ENCODE measurements at regions not wholly inside any gene's neighbourhood (a gene's known extent, or its start where the extent isn't known, plus 50 kb on each side); places are given as distances from the start of the nearest gene placed in this dataset.
A peak's percentile ranks its signal among the peaks of the same experiment; 100 is the strongest.

DNA sequence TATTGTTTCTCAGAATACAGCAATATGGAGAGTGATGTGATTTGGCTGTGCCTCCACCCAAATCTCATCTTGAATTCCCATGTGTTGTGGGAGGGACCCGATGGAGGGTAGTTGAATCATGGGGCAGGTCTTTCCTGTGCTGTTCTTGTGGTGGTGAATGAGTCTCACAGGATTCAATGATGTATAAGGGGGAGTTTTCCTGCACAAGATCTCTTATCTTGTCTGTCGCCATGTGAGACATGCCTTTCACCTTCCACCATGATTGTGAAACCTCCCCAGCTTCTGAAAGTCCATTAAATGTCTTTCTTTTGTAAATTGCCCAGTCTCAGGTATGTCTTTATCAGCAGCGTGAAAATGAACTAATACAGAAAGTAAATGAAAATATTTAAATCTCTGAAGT lies 234.8 kb upstream of the TENT5A start:
- Histone ChIP-seq H3K79me2 (ENCODE audit: control insufficient read depth, insufficient read depth, low read length) (no peaks in the 10 kb centered on the region), H3K4me3 (replicated peaks in 1 of 3; ENCODE audit: insufficient read depth in 1 of 3, low read depth in 1 of 3, low read length in 3 of 3) (no peak overlapping the region), H4K20me1 (replicated peaks; ENCODE audit: control insufficient read depth, extremely low read depth, insufficient read depth, low read length) (no peaks in the 10 kb centered on the region), H3K4me2 (ENCODE audit: insufficient read depth, low read length) (no peak overlapping the region), H3K9me1 (replicated peaks; ENCODE audit: control insufficient read depth, extremely low read depth, insufficient read depth, low read length) (no peaks in the 10 kb centered on the region), H3K36me3 (ENCODE audit: control insufficient read depth in 2 of 2, extremely low read depth in 1 of 2, insufficient read depth in 2 of 2, low read length in 2 of 2) (no peaks in the 10 kb centered on the region), H3K4me1 (ENCODE audit: control insufficient read depth, extremely low read depth, insufficient read depth, low read length) (peaks cover 2% of the 10 kb centered on the region), H3K9me3 (replicated peaks; ENCODE audit: control insufficient read depth, insufficient read depth, low read length) (no peaks in the 10 kb centered on the region), H2AFZ (ENCODE audit: low read depth, low read length) (no peak overlapping the region), H3K9ac (replicated peaks; ENCODE audit: extremely low read depth, insufficient read depth, low read length) (no peak overlapping the region), H3K27ac (ENCODE audit: insufficient read depth, low read depth, low read length) (no peak overlapping the region), H3K27me3 (ENCODE audit: control insufficient read depth in 2 of 2, insufficient read depth in 2 of 2, low read length in 2 of 2) (no peaks in the 10 kb centered on the region)
- dilution Hi-C loops (cut with MboI; ENCODE audit: extremely low pct_ligation_motif_present, low sequenced_read_pairs), result no loop called here
- intact Hi-C loops (cut with micrococcal nuclease), result no loop called here
- FAIRE-seq (no peak), DNase-seq (ENCODE audit: low read depth, low spot score) (no peak)
- ChIA-PET CTCF (interaction anchor here (2.3 kb wide), 1 partner anchor 19 kb away, joined by 8 read pairs; no protein-coding TSS in a partner anchor), POLR2A (no interaction called here)
- BruUV-seq (replicated peaks), result no TSS peak
- TF ChIP-seq GATA2 (IDR thresholded peaks at IDR 0.05; ENCODE audit: insufficient read depth, insufficient read length, low read depth, low read length), result peak; percentile 19
- no peak for TF ChIP-seq FOS (IDR thresholded peaks at IDR 0.05; ENCODE audit: borderline replicate concordance, insufficient read depth, low read length)

DNA sequence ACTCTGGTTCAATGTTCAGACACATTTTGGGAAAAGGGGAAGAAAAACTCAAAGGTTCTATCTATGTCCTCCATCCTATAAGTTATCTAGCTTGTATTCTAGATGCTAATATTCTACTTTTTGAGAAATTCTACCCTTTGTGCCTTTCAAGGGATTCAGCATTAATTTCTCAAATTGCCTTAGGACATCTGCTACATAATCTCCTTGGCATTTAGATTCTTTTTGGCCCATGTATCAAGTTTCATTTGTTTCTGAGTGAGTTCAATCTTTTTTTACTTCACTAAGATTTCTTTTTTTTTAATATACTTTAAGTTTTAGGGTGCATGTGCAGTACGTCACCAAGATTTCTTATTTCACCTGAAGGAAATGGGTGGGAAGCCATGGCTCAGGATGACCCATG lies 232.7 kb upstream of the TENT5A start:
- H3K27ac ChIP-seq (ENCODE audit: insufficient read depth, low read depth, low read length), result no peak overlapping the region
- intact Hi-C loops (cut with micrococcal nuclease) (no loop called here), dilution Hi-C loops (cut with MboI; ENCODE audit: extremely low pct_ligation_motif_present, low sequenced_read_pairs) (no loop called here)
- no peak overlapping the region for H2AFZ ChIP-seq (ENCODE audit: low read depth, low read length)
- DNase-seq (ENCODE audit: low read depth, low spot score), result no peak
- no peak overlapping the region for H3K4me2 ChIP-seq (ENCODE audit: insufficient read depth, low read length)
- no TSS peak for BruUV-seq (replicated peaks)
- H3K9me3 ChIP-seq (replicated peaks; ENCODE audit: control insufficient read depth, insufficient read depth, low read length), result no peaks in the 10 kb centered on the region
- no peaks in the 10 kb centered on the region for H4K20me1 ChIP-seq (replicated peaks; ENCODE audit: control insufficient read depth, extremely low read depth, insufficient read depth, low read length)
- POLR2A ChIA-PET, result no interaction called here
- H3K36me3 ChIP-seq (ENCODE audit: control insufficient read depth in 2 of 2, extremely low read depth in 1 of 2, insufficient read depth in 2 of 2, low read length in 2 of 2), result no peaks in the 10 kb centered on the region
- no peaks in the 10 kb centered on the region for H3K79me2 ChIP-seq (ENCODE audit: control insufficient read depth, insufficient read depth, low read length)
- H3K9me1 ChIP-seq (replicated peaks; ENCODE audit: control insufficient read depth, extremely low read depth, insufficient read depth, low read length), result no peaks in the 10 kb centered on the region
- CTCF ChIA-PET, result interaction anchor here (0.8 to 2.3 kb wide), 3 partner anchors 10 to 56 kb away, joined by 3 to 8 read pairs (median 4); no protein-coding TSS in a partner anchor
- no peak overlapping the region for H3K9ac ChIP-seq (replicated peaks; ENCODE audit: extremely low read depth, insufficient read depth, low read length)
- FAIRE-seq, result no peak
- H3K4me1 ChIP-seq (ENCODE audit: control insufficient read depth, extremely low read depth, insufficient read depth, low read length), result peaks cover 15% of the 10 kb centered on the region
- H3K4me3 ChIP-seq (replicated peaks in 1 of 3; ENCODE audit: insufficient read depth in 1 of 3, low read depth in 1 of 3, low read length in 3 of 3), result no peak overlapping the region
- H3K27me3 ChIP-seq (ENCODE audit: control insufficient read depth in 2 of 2, insufficient read depth in 2 of 2, low read length in 2 of 2), result no peaks in the 10 kb centered on the region
- TF ChIP-seq MYC (IDR thresholded peaks at IDR 0.05; ENCODE audit: low read depth, low read length), result no peak
- TF ChIP-seq, protein P1, sequence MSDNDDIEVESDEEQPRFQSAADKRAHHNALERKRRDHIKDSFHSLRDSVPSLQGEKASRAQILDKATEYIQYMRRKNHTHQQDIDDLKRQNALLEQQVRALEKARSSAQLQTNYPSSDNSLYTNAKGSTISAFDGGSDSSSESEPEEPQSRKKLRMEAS (IDR thresholded peaks at IDR 0.05; ENCODE audit: insufficient read depth, insufficient read length), result no peak
- no peak for TF ChIP-seq JUN (IDR thresholded peaks at IDR 0.05; ENCODE audit: borderline replicate concordance, insufficient read depth, insufficient read length, low read depth)
- no peak for TF ChIP-seq GATA2 (IDR thresholded peaks at IDR 0.05; ENCODE audit: insufficient read depth, insufficient read length, low read depth, low read length)
- no peak for TF ChIP-seq EZH2 (IDR thresholded peaks at IDR 0.05; ENCODE audit: borderline replicate concordance, low read depth, low read length, severe bottlenecking)
- no peak for TF ChIP-seq FOS (IDR thresholded peaks at IDR 0.05; ENCODE audit: borderline replicate concordance, insufficient read depth, low read length)
- TF ChIP-seq, protein P2, sequence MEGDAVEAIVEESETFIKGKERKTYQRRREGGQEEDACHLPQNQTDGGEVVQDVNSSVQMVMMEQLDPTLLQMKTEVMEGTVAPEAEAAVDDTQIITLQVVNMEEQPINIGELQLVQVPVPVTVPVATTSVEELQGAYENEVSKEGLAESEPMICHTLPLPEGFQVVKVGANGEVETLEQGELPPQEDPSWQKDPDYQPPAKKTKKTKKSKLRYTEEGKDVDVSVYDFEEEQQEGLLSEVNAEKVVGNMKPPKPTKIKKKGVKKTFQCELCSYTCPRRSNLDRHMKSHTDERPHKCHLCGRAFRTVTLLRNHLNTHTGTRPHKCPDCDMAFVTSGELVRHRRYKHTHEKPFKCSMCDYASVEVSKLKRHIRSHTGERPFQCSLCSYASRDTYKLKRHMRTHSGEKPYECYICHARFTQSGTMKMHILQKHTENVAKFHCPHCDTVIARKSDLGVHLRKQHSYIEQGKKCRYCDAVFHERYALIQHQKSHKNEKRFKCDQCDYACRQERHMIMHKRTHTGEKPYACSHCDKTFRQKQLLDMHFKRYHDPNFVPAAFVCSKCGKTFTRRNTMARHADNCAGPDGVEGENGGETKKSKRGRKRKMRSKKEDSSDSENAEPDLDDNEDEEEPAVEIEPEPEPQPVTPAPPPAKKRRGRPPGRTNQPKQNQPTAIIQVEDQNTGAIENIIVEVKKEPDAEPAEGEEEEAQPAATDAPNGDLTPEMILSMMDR (IDR thresholded peaks at IDR 0.05; ENCODE audit: extremely low read depth in 1 of 2, insufficient read depth in 1 of 2, low read depth in 1 of 2, low read length in 2 of 2), result no peak

All from endothelial cell of umbilical vein (primary cell).